Lower leg skin (tissue), 4 donors: ENCODE measurements at regions not wholly inside any gene's neighbourhood (a gene's known extent, or its start where the extent isn't known, plus 50 kb on each side); places are given as distances from the start of the nearest gene placed in this dataset.

Source experiments
- DNase-seq, 2 donors: peaks; one replicate each; pipeline ENCODE4 v3.0.0-alpha.2; 2019; ENCODE audit warnings: low spot score in 2 of 2
- H3K4me3 ChIP-seq: fragments of 200-600 bp; sonication (generic); 2 replicates; pipeline ENCODE4 v1.5.1; 2017; ENCODE audit warnings: mild to moderate bottlenecking, low read depth; ENCODE audit not compliant: poor library complexity, severe bottlenecking
- CTCF ChIP-seq, 3 donors: fragments of 450-650 bp; IDR thresholded peaks; one replicate each; pipeline ENCODE4 v1.5.1; 2016; ENCODE audit warnings: antibody characterized with exemption in 3 of 3, mild to moderate bottlenecking in 3 of 3, moderate library complexity in 2 of 3
- POLR2A ChIP-seq, 2 donors: fragments of 450-650 bp; IDR thresholded peaks; one replicate each; pipeline ENCODE4 v1.6.1; 2016 to 2017; ENCODE audit warnings: antibody characterized with exemption in 2 of 2, mild to moderate bottlenecking in 1 of 2, moderate library complexity in 1 of 2
- WGBS, 2 donors: methylation state at CpG; one replicate each; pipeline ENCODE4 v1.1.5; 2018; 5-methylcytosine and 5-hydroxymethylcytosine counted together
- intact Hi-C: fragments of 100-400 bp; cut with DNase I; formaldehyde crosslinking; loops from one replicate; pipeline ENCODE4 v1.15.0; 2023; ENCODE audit warnings: low total_unique reads

- H3K4me3 ChIP-seq = no peak overlapping the region
- DNase-seq = no peak
- intact Hi-C loops = no loop called here
- WGBS, 2 donors = 92 to 100% methylated on average over 6 of the region's 6 CpGs
- TF ChIP-seq POLR2A (IDR thresholded peaks at IDR 0.05) (no peak), CTCF (IDR thresholded peaks at IDR 0.05) (no peak)
Observed at GRCh38 chr20:52746190-52746589, 226.0 kb upstream of the TSHZ2 start.

GRCh38 chr20:52744441-52744840 lies 227.7 kb upstream of the TSHZ2 start:
- no peak for TF ChIP-seq CTCF (IDR thresholded peaks at IDR 0.05)
- no peak for TF ChIP-seq POLR2A (IDR thresholded peaks at IDR 0.05)
- intact Hi-C loops = no loop called here
- 40 to 44% methylated on average over 3 of the region's 3 CpGs for WGBS, 2 donors
- no peak overlapping the region for H3K4me3 ChIP-seq
- no peak for DNase-seq

- no peak for DNase-seq
- TF ChIP-seq POLR2A (IDR thresholded peaks at IDR 0.05) (no peak), CTCF (IDR thresholded peaks at IDR 0.05) (no peak)
- 66 to 74% methylated on average over 6 of the region's 6 CpGs for WGBS, 2 donors
- intact Hi-C loops = no loop called here
- H3K4me3 ChIP-seq = no peak overlapping the region
Observed at GRCh38 chr20:52738081-52738480, 234.1 kb upstream of the TSHZ2 start.

- intact Hi-C loops = no loop called here
- WGBS, 2 donors = 72 to 75% methylated on average over 2 of the region's 2 CpGs
- no peak for TF ChIP-seq CTCF (IDR thresholded peaks at IDR 0.05)
- no peak for TF ChIP-seq POLR2A (IDR thresholded peaks at IDR 0.05)
- no peak for DNase-seq
- no peak overlapping the region for H3K4me3 ChIP-seq
Observed at GRCh38 chr20:52736507-52736906, 235.7 kb upstream of the TSHZ2 start.

GRCh38 chr20:52731093-52731492 lies 241.1 kb upstream of the TSHZ2 start:
- no peak overlapping the region for H3K4me3 ChIP-seq
- DNase-seq = no peak
- intact Hi-C loops = no loop called here
- no peak for TF ChIP-seq POLR2A (IDR thresholded peaks at IDR 0.05)
- no peak for TF ChIP-seq CTCF (IDR thresholded peaks at IDR 0.05)
- WGBS, 2 donors = 50 to 52% methylated on average over 3 of the region's 3 CpGs

GRCh38 chr20:52727740-52728456 lies 244.3 kb upstream of the TSHZ2 start:
- intact Hi-C loops = no loop called here
- no peak for TF ChIP-seq CTCF (IDR thresholded peaks at IDR 0.05)
- no peak for DNase-seq
- no peak overlapping the region for H3K4me3 ChIP-seq
- 93 to 94% methylated on average over 24 of the region's 24 CpGs for WGBS, 2 donors
